HG03521 (cell line): ENCODE measurements at regions not wholly inside any gene's neighbourhood (a gene's known extent, or its start where the extent isn't known, plus 50 kb on each side); places are given as distances from the start of the nearest gene placed in this dataset.
"Not testable (repeated sequence)": the region's sequence is repeated elsewhere in the genome, so short reads cannot be mapped to it uniquely, and the experiment has no call there.

Experiments
- ATAC-seq: cut with Tn5 transposase; IDR thresholded peaks from one replicate; pipeline ENCODE4 v1.9.1; 2021; ENCODE audit warnings: mild to moderate bottlenecking, moderate library complexity; ENCODE audit not compliant: unreplicated experiment

- ATAC-seq = no peak
These were observed 126.0 kb upstream of the LDB2 start for GRCh38 chr4:17024425-17024824.

GRCh38 chr4:17020901-17021300, 122.5 kb upstream of the LDB2 start:
- ATAC-seq = no peak

DNA sequence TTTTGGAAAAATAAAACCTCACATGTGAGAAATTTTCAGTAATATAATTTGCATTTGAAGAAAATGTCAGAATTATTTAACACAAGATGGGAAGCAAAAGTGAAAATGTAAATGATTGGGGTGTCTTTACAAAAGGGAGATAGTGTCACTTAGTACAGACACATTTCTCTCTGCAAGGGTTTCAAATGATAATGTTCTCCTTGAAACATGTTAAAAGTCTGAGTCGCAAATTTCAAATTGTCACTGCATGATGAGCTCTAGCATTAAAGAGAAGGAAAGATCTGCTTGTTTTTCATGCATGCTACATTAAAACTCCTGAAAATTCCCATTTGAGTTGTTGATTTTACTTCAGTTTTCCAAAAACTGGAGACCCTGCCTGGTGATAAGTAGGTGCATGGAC, 122.0 kb upstream of the LDB2 start:
- no peak for ATAC-seq

DNA sequence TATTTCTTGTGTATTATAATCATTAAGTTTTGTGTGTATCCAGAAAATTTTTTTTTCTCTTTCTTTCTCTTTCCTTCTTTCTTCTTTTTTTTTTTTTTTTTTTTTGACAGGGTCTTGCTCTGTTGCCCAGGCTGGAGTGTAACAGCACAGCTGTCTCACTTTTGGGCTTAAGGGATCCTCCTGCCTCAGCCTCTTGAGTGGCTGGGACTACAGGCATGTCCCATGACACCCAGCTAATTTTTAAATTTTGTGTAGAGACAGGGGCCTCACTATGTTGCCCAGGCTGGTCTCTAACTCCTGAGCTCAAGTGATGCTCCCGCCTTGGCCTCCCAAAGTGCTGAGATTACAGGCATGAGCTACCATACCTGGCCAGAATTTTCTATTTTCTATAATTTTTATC, 120.2 kb upstream of the LDB2 start:
- not testable (repeated sequence) for ATAC-seq

DNA sequence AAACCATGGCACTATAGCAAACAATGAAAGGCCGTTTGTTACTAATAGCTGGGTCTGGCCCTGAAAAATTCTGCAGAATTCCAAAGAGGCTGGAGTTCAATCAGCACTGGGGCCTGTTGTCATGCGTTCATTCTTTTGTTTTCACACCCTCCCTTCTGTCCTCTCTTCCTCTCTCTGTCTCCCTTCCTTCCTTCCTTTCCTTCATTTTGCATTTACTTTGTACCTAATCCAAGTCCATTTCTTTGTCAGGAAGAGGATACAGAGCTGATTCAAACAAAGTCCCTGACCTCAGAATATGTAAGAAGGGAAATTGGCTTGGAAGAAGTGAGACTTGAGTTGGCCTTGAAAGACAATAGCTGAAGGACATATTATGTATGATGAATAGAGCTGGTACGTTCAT, 119.6 kb upstream of the LDB2 start:
- no peak for ATAC-seq

- no peak for ATAC-seq
These were observed 115.0 kb upstream of the LDB2 start for GRCh38 chr4:17013382-17014006.

DNA sequence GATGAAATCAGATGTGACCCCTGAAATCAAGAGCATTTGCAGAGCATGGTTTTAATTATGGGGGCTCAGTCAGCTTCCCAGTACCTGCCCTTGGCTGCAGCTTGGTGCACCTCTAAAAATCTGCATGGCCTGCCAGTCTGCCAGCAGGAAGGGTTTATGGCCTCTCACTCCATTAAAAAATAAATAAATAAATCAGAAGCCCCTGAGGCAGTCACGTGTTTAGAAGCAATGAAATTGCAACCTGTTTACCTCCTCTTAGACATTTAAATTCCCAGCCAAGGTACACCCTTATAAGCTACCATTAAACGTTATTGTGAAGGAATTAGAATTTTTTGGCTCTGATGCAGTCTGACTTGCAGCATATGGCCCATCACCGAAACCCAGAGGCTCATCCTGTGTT, 114.0 kb upstream of the LDB2 start:
- no peak for ATAC-seq

DNA sequence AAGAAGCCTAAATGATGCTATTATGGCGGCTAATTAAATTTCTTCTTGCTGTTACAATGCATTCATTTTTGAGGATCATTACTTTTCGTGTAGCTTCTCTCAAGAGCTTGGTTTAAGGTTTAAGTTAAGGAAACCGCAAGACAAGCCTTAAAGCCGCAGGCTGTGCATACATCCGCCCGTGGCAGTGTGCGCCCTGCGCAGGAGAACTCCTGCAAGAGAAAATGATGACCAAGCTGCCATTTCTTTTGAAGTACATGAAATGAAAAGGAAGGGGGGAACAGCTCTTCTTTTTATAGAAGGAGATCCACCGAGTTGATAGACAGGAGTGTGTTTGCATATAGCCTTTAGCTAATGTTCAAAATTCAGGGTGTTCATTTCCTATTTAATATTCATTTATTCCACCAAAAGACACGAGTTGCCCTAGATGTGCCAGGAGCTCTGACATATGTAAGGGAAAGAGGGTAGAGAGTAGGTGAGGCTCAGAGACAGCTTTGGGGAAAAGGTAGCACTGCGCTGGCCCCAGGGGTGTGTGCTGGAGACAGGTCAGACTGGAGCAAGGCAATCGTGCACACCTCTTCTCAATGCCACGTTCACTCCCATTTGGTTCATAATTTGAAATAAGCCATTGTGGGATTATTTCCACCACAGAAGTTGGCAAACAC, 112.1 kb upstream of the LDB2 start:
- no peak for ATAC-seq

- ATAC-seq = no peak
These were observed 111.5 kb upstream of the LDB2 start for GRCh38 chr4:17009871-17010367.

DNA sequence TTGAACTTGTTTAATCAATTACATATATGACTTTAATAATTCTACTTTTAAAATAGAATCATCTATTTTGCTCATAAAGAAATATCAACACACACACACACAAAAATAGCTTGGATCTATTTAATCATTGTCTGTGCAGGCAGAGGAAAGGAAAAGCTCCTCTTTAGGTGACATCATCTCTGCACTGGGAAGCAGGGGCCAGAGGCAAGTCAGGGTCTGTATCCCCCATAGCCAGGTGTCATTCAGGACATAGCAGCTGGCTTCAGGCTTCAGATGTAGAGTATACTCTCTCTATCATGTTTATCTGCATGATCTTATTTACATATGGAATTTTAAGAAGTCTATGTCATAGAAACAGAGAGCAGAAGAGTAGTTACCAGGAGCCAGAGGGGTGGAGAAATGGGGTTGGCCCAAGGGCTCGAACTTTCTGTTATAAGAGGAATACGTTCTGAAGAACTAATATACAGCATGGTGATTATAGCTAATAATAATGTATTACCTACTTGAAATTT, 110.4 kb upstream of the LDB2 start:
- ATAC-seq = no peak

DNA sequence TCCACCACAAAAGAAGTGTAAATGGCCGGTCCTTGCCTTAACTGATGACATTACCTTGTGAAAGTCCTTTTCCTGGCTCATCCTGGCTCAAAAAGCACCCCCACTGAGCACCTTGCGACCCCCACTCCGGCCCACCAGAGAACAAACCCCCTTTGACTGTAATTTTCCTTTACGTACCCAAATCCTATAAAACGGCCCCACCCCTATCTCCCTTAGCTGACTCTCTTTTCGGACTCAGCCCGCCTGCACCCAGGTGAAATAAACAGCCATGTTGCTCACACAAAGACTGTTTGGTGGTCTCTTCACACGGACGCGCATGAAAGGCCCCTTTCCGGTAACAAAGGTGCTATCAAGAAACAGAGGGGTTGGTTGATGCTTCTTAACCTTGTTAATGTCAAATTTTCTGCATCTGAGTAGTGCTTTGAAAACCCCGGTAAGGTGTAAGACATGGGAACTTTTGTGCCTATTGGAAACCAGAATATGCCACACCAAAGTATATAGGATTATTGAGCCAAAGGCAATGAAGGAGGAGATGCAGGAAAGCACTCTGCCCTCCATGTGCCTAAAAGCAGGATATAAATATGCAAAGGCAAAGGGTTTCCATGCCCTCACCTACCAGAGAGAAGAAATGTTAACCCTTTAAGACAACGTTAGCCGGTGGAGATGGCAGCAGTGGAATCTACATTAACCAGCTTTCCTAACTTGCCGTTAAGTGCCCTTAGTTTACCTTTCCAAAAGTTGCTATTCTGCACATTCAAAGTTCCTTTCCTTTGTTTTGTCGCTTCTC, 105.4 kb upstream of the LDB2 start:
- not testable (repeated sequence) for ATAC-seq

DNA sequence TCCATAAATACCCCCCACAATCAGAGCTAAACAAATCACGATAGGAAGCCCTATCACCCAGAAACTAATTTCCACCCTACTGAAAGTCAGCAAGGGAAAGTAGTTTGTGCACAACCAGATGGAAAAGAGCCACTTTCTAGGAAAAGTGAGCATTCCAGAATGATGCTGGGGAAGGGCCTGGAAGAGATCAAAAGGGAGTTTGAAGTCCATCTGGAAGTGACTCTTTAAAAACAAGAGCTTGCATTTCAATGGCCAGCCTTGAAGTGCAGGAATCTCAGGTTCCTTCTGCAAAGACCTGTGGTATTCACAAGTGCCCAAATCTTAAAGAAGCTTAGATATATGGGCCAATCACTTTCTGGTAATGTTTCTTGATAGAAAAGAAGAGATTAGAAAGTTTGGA, 97.0 kb upstream of the LDB2 start:
- ATAC-seq = no peak

- no peak for ATAC-seq
These were observed 95.8 kb upstream of the LDB2 start for GRCh38 chr4:16993956-16994840.

- no peak for ATAC-seq
These were observed 94.3 kb upstream of the LDB2 start for GRCh38 chr4:16992566-16993225.

- ATAC-seq = no peak
These were observed 93.0 kb upstream of the LDB2 start for GRCh38 chr4:16991450-16991849.

DNA sequence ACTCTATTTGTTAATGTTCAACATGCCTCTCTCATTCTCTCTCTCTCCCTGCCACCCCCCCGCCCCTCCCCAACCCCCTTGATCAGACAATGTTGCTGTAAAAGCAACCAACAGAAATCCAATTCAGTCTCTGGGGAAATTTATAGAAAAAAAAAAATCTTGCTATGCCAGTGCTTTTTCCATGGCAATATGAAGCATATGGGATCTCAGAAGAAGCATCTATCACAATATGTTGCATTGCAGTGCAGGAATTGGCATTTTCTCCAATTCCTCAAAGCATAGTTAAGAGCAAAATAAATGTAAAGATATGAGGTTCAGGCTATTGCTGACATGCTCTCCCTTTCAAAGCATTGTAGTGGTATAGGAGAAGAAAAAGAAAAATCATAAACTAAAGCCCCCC, 90.9 kb upstream of the LDB2 start:
- no peak for ATAC-seq

GRCh38 chr4:16988814-16989213, 90.4 kb upstream of the LDB2 start:
- ATAC-seq = no peak

DNA sequence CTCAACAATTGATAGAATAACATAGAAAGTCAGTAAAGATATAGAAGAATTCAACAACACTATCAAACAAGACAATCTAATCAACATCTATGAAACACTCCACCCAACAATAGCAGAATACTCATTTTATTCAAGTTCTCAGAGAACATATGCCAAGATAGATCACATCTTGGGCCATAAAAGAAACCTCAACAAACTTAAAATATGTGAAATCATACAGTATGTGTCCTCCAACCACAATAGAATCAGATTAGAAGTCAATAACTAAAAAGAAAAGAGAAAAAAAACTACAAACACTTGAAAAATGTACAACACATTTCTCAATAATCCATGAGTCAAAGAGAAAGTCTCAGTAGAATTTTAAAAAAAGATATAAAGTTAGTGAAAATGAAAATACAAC, 78.6 kb upstream of the LDB2 start:
- no peak for ATAC-seq

DNA sequence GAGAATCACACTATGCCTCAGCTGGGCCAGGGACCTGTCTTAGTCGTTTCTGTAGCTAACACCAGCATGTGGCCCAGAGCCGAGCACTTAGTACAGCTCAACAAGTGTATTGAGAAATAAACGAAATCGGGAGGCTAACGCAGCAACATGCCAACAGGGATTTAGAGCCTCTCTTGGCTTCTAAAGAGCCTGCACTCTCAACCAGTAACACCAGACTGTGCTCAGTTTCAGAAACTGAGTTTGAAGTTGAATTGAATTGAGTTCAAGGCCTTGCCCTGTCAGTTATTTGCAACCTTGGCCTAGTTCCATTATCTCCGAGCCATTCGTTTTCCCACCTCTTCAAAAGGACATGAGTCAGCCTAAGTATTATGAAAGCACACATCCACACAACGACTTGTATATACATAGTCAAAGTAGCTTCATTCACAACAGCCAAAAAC, 71.3 kb upstream of the LDB2 start:
- no peak for ATAC-seq

DNA sequence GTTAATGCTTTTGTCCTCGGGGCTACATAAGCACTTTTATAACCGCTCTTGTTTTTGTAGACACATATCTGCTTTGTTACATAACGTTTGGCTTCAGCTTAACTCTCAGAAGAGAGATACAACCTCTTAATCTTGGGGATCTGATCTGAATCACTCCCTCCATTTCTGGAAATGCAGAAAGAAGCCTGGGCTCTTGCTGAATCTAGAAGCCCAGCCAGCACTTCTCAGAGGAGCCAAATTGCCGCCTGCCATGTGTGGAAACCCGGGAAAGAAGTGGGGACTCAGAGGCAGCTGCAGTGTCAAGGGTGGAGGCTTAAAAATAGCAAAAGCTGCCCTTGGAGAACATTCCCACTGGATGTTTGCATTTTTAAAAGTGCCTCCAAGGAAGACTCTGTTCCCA, 69.3 kb upstream of the LDB2 start:
- ATAC-seq = no peak
